H4 (cell line): ENCODE measurements at regions not wholly inside any gene's neighbourhood (a gene's known extent, or its start where the extent isn't known, plus 50 kb on each side); places are given as distances from the start of the nearest gene placed in this dataset.
"Not testable (repeated sequence)": the region's sequence is repeated elsewhere in the genome, so short reads cannot be mapped to it uniquely, and the experiment has no call there.

ENCODE experiments used
- DNase-seq: peaks from one replicate; pipeline ENCODE4 v3.0.0-alpha.2; 2015; ENCODE audit warnings: low spot score

GRCh38 chr18:51330148-51330547 is 132.7 kb upstream of the MEX3C start:
- DNase-seq, result no peak

- no peak for DNase-seq
Measured at GRCh38 chr18:51330739-51331138, 133.3 kb upstream of the MEX3C start.

GRCh38 chr18:51337406-51337805 is 139.9 kb upstream of the MEX3C start:
- no peak for DNase-seq

GRCh38 chr18:51339856-51340255 is 142.4 kb upstream of the MEX3C start:
- no peak for DNase-seq

- no peak for DNase-seq
Measured at GRCh38 chr18:51340332-51340731, 142.9 kb upstream of the MEX3C start.

- peak; percentile 93 for DNase-seq
Measured at GRCh38 chr18:51342815-51343214, 145.3 kb upstream of the MEX3C start.

GRCh38 chr18:51345848-51346391 is 148.4 kb upstream of the MEX3C start:
- DNase-seq, result no peak

- DNase-seq, result no peak
Measured at GRCh38 chr18:51346404-51346803, 148.9 kb upstream of the MEX3C start.

- DNase-seq, result no peak
Measured at GRCh38 chr18:51350081-51350480, 152.6 kb upstream of the MEX3C start.

- DNase-seq, result no peak
Measured at GRCh38 chr18:51355841-51356240, 158.4 kb upstream of the MEX3C start.

- not testable (repeated sequence) for DNase-seq
Measured at GRCh38 chr18:51360301-51360700, 162.8 kb upstream of the MEX3C start.

GRCh38 chr18:51361130-51361860 is 163.8 kb upstream of the MEX3C start:
- peak; percentile 36 for DNase-seq

- no peak for DNase-seq
Measured at GRCh38 chr18:51363384-51363783, 165.9 kb upstream of the MEX3C start.

GRCh38 chr18:51370996-51371395 is 173.5 kb upstream of the MEX3C start:
- no peak for DNase-seq

- DNase-seq, result no peak
Measured at GRCh38 chr18:51371929-51372328, 174.4 kb upstream of the MEX3C start.

GRCh38 chr18:51382081-51382480 is 184.6 kb upstream of the MEX3C start:
- no peak for DNase-seq

- DNase-seq, result no peak
Measured at GRCh38 chr18:51383116-51383515, 185.6 kb upstream of the MEX3C start.

- DNase-seq, result no peak
Measured at GRCh38 chr18:51383711-51384110, 186.2 kb upstream of the MEX3C start.

GRCh38 chr18:51385270-51385669 is 187.8 kb upstream of the MEX3C start:
- no peak for DNase-seq

GRCh38 chr18:51390702-51391101 is 193.2 kb upstream of the MEX3C start:
- DNase-seq, result peak; percentile 6

GRCh38 chr18:51391215-51391614 is 193.7 kb upstream of the MEX3C start:
- no peak for DNase-seq

- no peak for DNase-seq
Measured at GRCh38 chr18:51391731-51392130, 194.2 kb upstream of the MEX3C start.

GRCh38 chr18:51397347-51397962 is 200.0 kb upstream of the MEX3C start:
- no peak for DNase-seq
